ENCODE measurements at regions not wholly inside any gene's neighbourhood (a gene's known extent, or its start where the extent isn't known, plus 50 kb on each side); places are given as distances from the start of the nearest gene placed in this dataset.

- Mint-ChIP-seq H3K36me3 (ENCODE audit: low read depth) (peaks cover 16% of the 10 kb centered on the region), H3K27ac (no peak overlapping the region)
Measured at GRCh38 chr2:10183146-10183675, 60.7 kb downstream of the RRM2 start.

GRCh38 chr2:10184421-10184820, 61.9 kb downstream of the RRM2 start:
- Mint-ChIP-seq H3K4me3 (no peak overlapping the region), H3K27me3 (no peaks in the 10 kb centered on the region), H3K36me3 (ENCODE audit: low read depth) (peaks cover 21% of the 10 kb centered on the region), H3K4me1 (ENCODE audit: low read depth) (no peaks in the 10 kb centered on the region), H3K27ac (no peak overlapping the region), H3K9me3 (peaks cover 3% of the 10 kb centered on the region)
- DNase-seq, result no peak

More at GRCh38 chr2:10183146-10183675, 60.7 kb downstream of the RRM2 start:
- Mint-ChIP-seq H3K27me3 (no peaks in the 10 kb centered on the region), H3K4me3 (no peak overlapping the region), H3K4me1 (ENCODE audit: low read depth) (no peaks in the 10 kb centered on the region), H3K9me3 (peaks cover 3% of the 10 kb centered on the region)
- DNase-seq, result no peak

- Mint-ChIP-seq H3K4me1 (ENCODE audit: low read depth) (no peaks in the 10 kb centered on the region), H3K36me3 (ENCODE audit: low read depth) (peaks cover 20% of the 10 kb centered on the region), H3K9me3 (peaks cover 7% of the 10 kb centered on the region), H3K4me3 (no peak overlapping the region), H3K27ac (no peak overlapping the region), H3K27me3 (no peaks in the 10 kb centered on the region)
- DNase-seq, result no peak
Measured at GRCh38 chr2:10185046-10185445, 62.5 kb downstream of the RRM2 start.

GRCh38 chr2:10185755-10186154, 63.2 kb downstream of the RRM2 start:
- H3K4me3 Mint-ChIP-seq, result no peak overlapping the region
- no peak for DNase-seq

GRCh38 chr2:10186868-10187535, 64.5 kb downstream of the RRM2 start:
- Mint-ChIP-seq H3K27me3 (no peaks in the 10 kb centered on the region), H3K9me3 (peaks cover 4% of the 10 kb centered on the region), H3K27ac (no peak overlapping the region), H3K4me1 (ENCODE audit: low read depth) (no peaks in the 10 kb centered on the region), H3K4me3 (no peak overlapping the region), H3K36me3 (ENCODE audit: low read depth) (peaks cover 6% of the 10 kb centered on the region)
- no peak for DNase-seq

More at GRCh38 chr2:10185755-10186154, 63.2 kb downstream of the RRM2 start:
- H3K36me3 Mint-ChIP-seq (ENCODE audit: low read depth), result peaks cover 15% of the 10 kb centered on the region
- no peaks in the 10 kb centered on the region for H3K4me1 Mint-ChIP-seq (ENCODE audit: low read depth)
- H3K9me3 Mint-ChIP-seq, result peaks cover 7% of the 10 kb centered on the region
- no peaks in the 10 kb centered on the region for H3K27me3 Mint-ChIP-seq
- H3K27ac Mint-ChIP-seq, result no peak overlapping the region

- Mint-ChIP-seq H3K4me1 (ENCODE audit: low read depth) (no peaks in the 10 kb centered on the region), H3K4me3 (no peak overlapping the region)
Measured at GRCh38 chr2:10187661-10188060, 65.1 kb downstream of the RRM2 start.

GRCh38 chr2:10188211-10188610, 65.7 kb downstream of the RRM2 start:
- H3K36me3 Mint-ChIP-seq (ENCODE audit: low read depth), result peaks cover 5% of the 10 kb centered on the region
- H3K27ac Mint-ChIP-seq, result no peak overlapping the region
- H3K4me1 Mint-ChIP-seq (ENCODE audit: low read depth), result no peaks in the 10 kb centered on the region
- H3K9me3 Mint-ChIP-seq, result peaks cover 4% of the 10 kb centered on the region
- no peaks in the 10 kb centered on the region for H3K27me3 Mint-ChIP-seq
- DNase-seq, result no peak
- no peak overlapping the region for H3K4me3 Mint-ChIP-seq

More at GRCh38 chr2:10187661-10188060, 65.1 kb downstream of the RRM2 start:
- H3K27ac Mint-ChIP-seq, result no peak overlapping the region
- peaks cover 4% of the 10 kb centered on the region for H3K9me3 Mint-ChIP-seq
- H3K27me3 Mint-ChIP-seq, result no peaks in the 10 kb centered on the region
- DNase-seq, result no peak
- peaks cover 5% of the 10 kb centered on the region for H3K36me3 Mint-ChIP-seq (ENCODE audit: low read depth)

GRCh38 chr2:10188729-10189305, 66.3 kb downstream of the RRM2 start:
- Mint-ChIP-seq H3K4me3 (no peak overlapping the region), H3K27me3 (no peaks in the 10 kb centered on the region), H3K4me1 (ENCODE audit: low read depth) (no peaks in the 10 kb centered on the region), H3K9me3 (peaks cover 4% of the 10 kb centered on the region), H3K27ac (no peak overlapping the region), H3K36me3 (ENCODE audit: low read depth) (peaks cover 5% of the 10 kb centered on the region)
- no peak for DNase-seq

GRCh38 chr2:10190255-10190654, 67.7 kb downstream of the RRM2 start:
- Mint-ChIP-seq H3K36me3 (ENCODE audit: low read depth) (peaks cover 5% of the 10 kb centered on the region), H3K27me3 (no peaks in the 10 kb centered on the region), H3K27ac (no peak overlapping the region), H3K9me3 (peaks cover 4% of the 10 kb centered on the region), H3K4me1 (ENCODE audit: low read depth) (no peaks in the 10 kb centered on the region), H3K4me3 (no peak overlapping the region)
- no peak for DNase-seq

GRCh38 chr2:10190737-10191532, 68.4 kb downstream of the RRM2 start:
- Mint-ChIP-seq H3K27me3 (no peaks in the 10 kb centered on the region), H3K4me1 (ENCODE audit: low read depth) (no peaks in the 10 kb centered on the region), H3K4me3 (no peak overlapping the region), H3K9me3 (peaks cover 4% of the 10 kb centered on the region), H3K36me3 (ENCODE audit: low read depth) (peaks cover 7% of the 10 kb centered on the region), H3K27ac (no peak overlapping the region)
- no peak for DNase-seq

GRCh38 chr2:10191554-10191953, 69.0 kb downstream of the RRM2 start:
- no peak for DNase-seq
- peaks cover 4% of the 10 kb centered on the region for H3K9me3 Mint-ChIP-seq
- H3K4me3 Mint-ChIP-seq, result no peak overlapping the region
- H3K27me3 Mint-ChIP-seq, result no peaks in the 10 kb centered on the region
- no peaks in the 10 kb centered on the region for H3K4me1 Mint-ChIP-seq (ENCODE audit: low read depth)
- H3K36me3 Mint-ChIP-seq (ENCODE audit: low read depth), result peaks cover 7% of the 10 kb centered on the region
- H3K27ac Mint-ChIP-seq, result no peak overlapping the region

- H3K4me1 Mint-ChIP-seq (ENCODE audit: low read depth), result no peaks in the 10 kb centered on the region
- H3K9me3 Mint-ChIP-seq, result peaks cover 4% of the 10 kb centered on the region
- no peaks in the 10 kb centered on the region for H3K27me3 Mint-ChIP-seq
- H3K27ac Mint-ChIP-seq, result no peak overlapping the region
- no peak for DNase-seq
- no peak overlapping the region for H3K4me3 Mint-ChIP-seq
- H3K36me3 Mint-ChIP-seq (ENCODE audit: low read depth), result peaks cover 7% of the 10 kb centered on the region
Measured at GRCh38 chr2:10192392-10193015, 70.0 kb downstream of the RRM2 start.

- peaks cover 7% of the 10 kb centered on the region for H3K36me3 Mint-ChIP-seq (ENCODE audit: low read depth)
- H3K27me3 Mint-ChIP-seq, result no peaks in the 10 kb centered on the region
- H3K4me3 Mint-ChIP-seq, result no peak overlapping the region
- no peak overlapping the region for H3K27ac Mint-ChIP-seq
- H3K4me1 Mint-ChIP-seq (ENCODE audit: low read depth), result no peaks in the 10 kb centered on the region
- DNase-seq, result no peak
- peaks cover 4% of the 10 kb centered on the region for H3K9me3 Mint-ChIP-seq
Measured at GRCh38 chr2:10193276-10193795, 70.8 kb downstream of the RRM2 start.

Measured in activated T-cell treated with anti-CD3 and anti-CD28 coated beads, Interleukin-2, amount 50 U/mL, for 24 hours (primary cell).